ENCODE measurements at regions not wholly inside any gene's neighbourhood (a gene's known extent, or its start where the extent isn't known, plus 50 kb on each side); places are given as distances from the start of the nearest gene placed in this dataset.

DNA sequence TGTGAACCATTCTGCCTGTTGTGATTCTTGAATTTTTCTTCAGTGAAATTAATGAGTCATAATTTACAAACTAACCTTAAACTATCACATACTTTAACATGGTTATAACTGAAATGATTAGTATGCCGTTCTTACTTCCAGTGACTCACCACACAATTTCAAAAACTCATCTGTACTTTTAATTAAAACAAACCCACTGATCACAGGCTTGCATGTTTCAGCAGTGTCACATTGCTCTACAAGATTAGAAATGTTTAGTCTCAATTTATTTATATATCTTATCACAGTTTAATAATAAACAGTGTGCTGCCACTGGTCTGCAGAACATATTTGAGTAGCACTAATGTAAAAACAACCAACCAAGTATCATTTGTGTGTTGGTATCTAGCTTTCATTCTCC, 2227.9 kb upstream of the PCDH20 start:
- TF ChIP-seq POLR2AphosphoS5 (IDR thresholded peaks at IDR 0.05; ENCODE audit: borderline replicate concordance, low read depth, low read length) (no peak), EZH2 (IDR thresholded peaks at IDR 0.05) (no peak)
